Smooth muscle cell (in vitro differentiated cells): ENCODE measurements at regions not wholly inside any gene's neighbourhood (a gene's known extent, or its start where the extent isn't known, plus 50 kb on each side); places are given as distances from the start of the nearest gene placed in this dataset.

Experiments
- DNase-seq: peaks from one replicate; lab custom pipeline; 2025; ENCODE audit not compliant: unreplicated experiment; lab: John Stamatoyannopoulos, UW
- H2AFZ ChIP-seq: fragments of 200-600 bp; sonication (generic); 2 replicates; pipeline ENCODE4 v1.6.0; 2016; ENCODE audit warnings: antibody characterized with exemption, low read depth, mild to moderate bottlenecking
- H3F3A ChIP-seq: fragments of 200-600 bp; sonication (generic); 2 replicates; pipeline ENCODE4 v1.6.0; 2017; ENCODE audit warnings: antibody characterized with exemption, low read depth
- H3K27ac ChIP-seq: fragments of 200-600 bp; sonication (generic); 2 replicates; pipeline ENCODE4 v1.5.1; 2016; ENCODE audit warnings: low read depth, mild to moderate bottlenecking
- H3K27me3 ChIP-seq: fragments of 200-600 bp; sonication (generic); 2 replicates; pipeline ENCODE4 v1.6.1; 2016; ENCODE audit warnings: low read depth, mild to moderate bottlenecking
- H3K36me3 ChIP-seq: fragments of 200-600 bp; sonication (generic); 2 replicates; pipeline ENCODE4 v1.5.1; 2016; ENCODE audit warnings: low read depth
- H3K4me1 ChIP-seq: fragments of 200-600 bp; sonication (generic); 2 replicates; pipeline ENCODE4 v1.5.1; 2016; ENCODE audit warnings: low read depth
- H3K4me2 ChIP-seq: fragments of 200-600 bp; sonication (generic); 2 replicates; pipeline ENCODE4 v1.6.0; 2016; ENCODE audit warnings: mild to moderate bottlenecking
- H3K4me3 ChIP-seq: fragments of 200-600 bp; sonication (generic); 2 replicates; pipeline ENCODE4 v1.5.1; 2016; ENCODE audit warnings: mild to moderate bottlenecking
- H3K79me2 ChIP-seq: fragments of 200-600 bp; sonication (generic); 2 replicates; pipeline ENCODE4 v1.6.0; 2016; ENCODE audit warnings: low read depth, mild to moderate bottlenecking
- H3K9ac ChIP-seq: fragments of 200-600 bp; sonication (generic); 2 replicates; pipeline ENCODE4 v1.6.0; 2016; ENCODE audit warnings: low read depth
- H3K9me3 ChIP-seq: fragments of 200-600 bp; sonication (generic); replicated peaks from 2 replicates; pipeline ENCODE4 v1.5.1; 2016; ENCODE audit warnings: low read depth
- H4K20me1 ChIP-seq: fragments of 200-600 bp; sonication (generic); 2 replicates; pipeline ENCODE4 v1.6.0; 2016; ENCODE audit warnings: low read depth
- CTCF ChIP-seq: fragments of 200-600 bp; sonication (generic); IDR thresholded peaks from 2 replicates; pipeline ENCODE4 v1.5.1; 2017; ENCODE audit warnings: borderline replicate concordance, mild to moderate bottlenecking, antibody characterized with exemption; ENCODE audit not compliant: insufficient read depth, poor library complexity, severe bottlenecking
- WGBS: methylation state at CpG from one replicate; pipeline ENCODE4 v1.1.7; 2016; ENCODE audit warnings: low lambda C conversion rate; 5-methylcytosine and 5-hydroxymethylcytosine counted together

- H3K9ac ChIP-seq: no peak overlapping the region
- no peaks in the 10 kb centered on the region for H3K4me1 ChIP-seq
- DNase-seq: no peak
- H3K27me3 ChIP-seq: no peaks in the 10 kb centered on the region
- no peaks in the 10 kb centered on the region for H3K79me2 ChIP-seq
- no peaks in the 10 kb centered on the region for H3K36me3 ChIP-seq
- no peak overlapping the region for H3K4me2 ChIP-seq
- H3K9me3 ChIP-seq: no peaks in the 10 kb centered on the region
- no peaks in the 10 kb centered on the region for H4K20me1 ChIP-seq
- 71% methylated on average over 1 of the region's 1 CpG for WGBS
- TF ChIP-seq CTCF: no peak
- no peak overlapping the region for H3K4me3 ChIP-seq
- no peak overlapping the region for H3K27ac ChIP-seq
- H2AFZ ChIP-seq: no peak overlapping the region
- no peaks in the 10 kb centered on the region for H3F3A ChIP-seq
Measured at GRCh38 chr13:47461816-47462215, 539.3 kb downstream of the SUCLA2 start.

GRCh38 chr13:47459512-47459911 lies 541.6 kb downstream of the SUCLA2 start:
- H2AFZ ChIP-seq: peak overlapping the region; percentile 59
- no peak for DNase-seq

DNA sequence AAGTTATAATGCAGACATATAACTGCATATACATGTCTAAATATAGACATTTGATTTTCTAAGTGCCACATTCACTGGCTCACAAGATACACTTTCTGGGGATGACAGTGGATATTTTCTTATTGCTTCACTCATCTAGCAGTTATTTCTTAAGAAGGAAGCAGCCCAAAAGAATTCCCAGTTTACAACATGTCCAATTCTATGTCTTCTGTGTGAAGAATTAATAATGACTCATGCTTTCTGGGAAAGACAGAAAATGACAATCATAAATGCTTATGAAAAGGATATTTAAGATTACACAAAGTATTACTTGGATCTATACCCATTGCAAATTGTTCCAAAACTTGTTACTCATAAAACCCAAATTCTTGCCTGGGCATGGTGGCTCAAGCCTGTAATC lies 543.4 kb downstream of the SUCLA2 start:
- Histone ChIP-seq H3K4me2 (no peak overlapping the region), H3K36me3 (no peaks in the 10 kb centered on the region), H3K27me3 (no peaks in the 10 kb centered on the region), H3F3A (peaks cover 5% of the 10 kb centered on the region), H4K20me1 (no peaks in the 10 kb centered on the region), H3K4me3 (no peak overlapping the region), H3K27ac (peak overlapping the region; percentile 38), H3K9me3 (no peaks in the 10 kb centered on the region), H3K4me1 (peaks cover 8% of the 10 kb centered on the region), H3K79me2 (no peaks in the 10 kb centered on the region), H2AFZ (no peak overlapping the region), H3K9ac (no peak overlapping the region)
- TF ChIP-seq CTCF: no peak
- no peak for DNase-seq

More at GRCh38 chr13:47459512-47459911, 541.6 kb downstream of the SUCLA2 start:
- Histone ChIP-seq H3K9ac (no peak overlapping the region), H3K4me3 (no peak overlapping the region), H3K4me2 (no peak overlapping the region), H3K27ac (peak overlapping the region; percentile 16), H4K20me1 (no peaks in the 10 kb centered on the region), H3F3A (peaks cover 5% of the 10 kb centered on the region), H3K9me3 (no peaks in the 10 kb centered on the region), H3K79me2 (no peaks in the 10 kb centered on the region), H3K36me3 (no peaks in the 10 kb centered on the region), H3K4me1 (peaks cover 8% of the 10 kb centered on the region), H3K27me3 (no peaks in the 10 kb centered on the region)
- TF ChIP-seq CTCF: peak; percentile 36
- WGBS: 25% methylated on average over 2 of the region's 2 CpGs

DNA sequence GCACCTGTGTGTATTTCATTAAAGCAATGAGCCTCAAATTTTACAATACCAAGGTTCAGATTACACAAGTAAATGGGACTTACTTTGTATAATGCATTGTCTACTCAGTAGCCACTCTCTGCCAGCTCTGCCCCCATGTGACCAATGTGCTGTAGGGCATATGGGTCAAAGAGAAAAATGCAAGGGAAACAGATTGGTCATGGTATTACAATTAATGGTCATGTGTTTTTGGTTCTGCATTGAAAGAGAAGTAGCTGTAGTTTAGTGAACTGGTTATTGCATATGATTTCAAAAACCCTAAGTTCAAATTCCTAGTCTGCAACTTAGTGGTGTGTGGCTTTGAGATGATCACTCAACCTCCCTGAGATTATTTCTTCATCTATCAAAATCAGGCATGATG lies 545.4 kb downstream of the SUCLA2 start:
- DNase-seq: no peak
- no peak overlapping the region for H3K4me3 ChIP-seq
- H3K36me3 ChIP-seq: no peaks in the 10 kb centered on the region
- H3K9ac ChIP-seq: no peak overlapping the region
- H3K4me1 ChIP-seq: peaks cover 8% of the 10 kb centered on the region
- no peaks in the 10 kb centered on the region for H4K20me1 ChIP-seq
- peak overlapping the region; percentile 44 for H3K27ac ChIP-seq
- H3K27me3 ChIP-seq: no peaks in the 10 kb centered on the region
- no peak overlapping the region for H2AFZ ChIP-seq
- peak overlapping the region; percentile 42 for H3K4me2 ChIP-seq
- no peak for TF ChIP-seq CTCF
- H3F3A ChIP-seq: peaks cover 5% of the 10 kb centered on the region
- H3K9me3 ChIP-seq: no peaks in the 10 kb centered on the region
- no peaks in the 10 kb centered on the region for H3K79me2 ChIP-seq
